ENCODE measurements at regions not wholly inside any gene's neighbourhood (a gene's known extent, or its start where the extent isn't known, plus 50 kb on each side); places are given as distances from the start of the nearest gene placed in this dataset.

DNA sequence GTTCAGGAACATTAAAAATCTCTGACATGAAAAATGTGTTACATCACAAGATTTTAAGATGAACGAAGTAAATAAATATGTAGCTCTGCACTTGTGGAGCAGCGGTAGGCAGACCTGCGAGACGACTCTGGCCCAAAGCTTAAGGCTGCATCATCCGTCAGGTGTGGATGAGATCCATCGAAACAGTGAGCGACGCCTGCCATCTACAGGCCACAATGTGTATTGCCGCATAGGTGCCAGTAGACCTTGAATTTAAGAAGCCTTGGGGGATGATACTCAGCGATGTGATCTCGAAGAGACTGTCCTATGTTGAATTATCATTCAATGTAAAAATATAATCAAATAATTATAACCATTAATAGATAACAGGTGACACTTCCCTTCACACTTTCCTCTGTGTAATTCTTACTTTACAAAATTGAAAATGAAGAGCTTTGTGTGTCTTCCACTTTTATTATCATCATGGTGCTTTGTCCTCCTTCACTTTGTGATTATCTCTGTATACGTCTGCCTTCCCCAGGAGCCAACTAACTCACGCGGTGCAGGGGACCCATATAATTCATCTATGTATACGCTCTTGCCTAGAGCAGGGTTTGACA lies 851.0 kb downstream of the RAB28 start:
- TF ChIP-seq, protein P1, sequence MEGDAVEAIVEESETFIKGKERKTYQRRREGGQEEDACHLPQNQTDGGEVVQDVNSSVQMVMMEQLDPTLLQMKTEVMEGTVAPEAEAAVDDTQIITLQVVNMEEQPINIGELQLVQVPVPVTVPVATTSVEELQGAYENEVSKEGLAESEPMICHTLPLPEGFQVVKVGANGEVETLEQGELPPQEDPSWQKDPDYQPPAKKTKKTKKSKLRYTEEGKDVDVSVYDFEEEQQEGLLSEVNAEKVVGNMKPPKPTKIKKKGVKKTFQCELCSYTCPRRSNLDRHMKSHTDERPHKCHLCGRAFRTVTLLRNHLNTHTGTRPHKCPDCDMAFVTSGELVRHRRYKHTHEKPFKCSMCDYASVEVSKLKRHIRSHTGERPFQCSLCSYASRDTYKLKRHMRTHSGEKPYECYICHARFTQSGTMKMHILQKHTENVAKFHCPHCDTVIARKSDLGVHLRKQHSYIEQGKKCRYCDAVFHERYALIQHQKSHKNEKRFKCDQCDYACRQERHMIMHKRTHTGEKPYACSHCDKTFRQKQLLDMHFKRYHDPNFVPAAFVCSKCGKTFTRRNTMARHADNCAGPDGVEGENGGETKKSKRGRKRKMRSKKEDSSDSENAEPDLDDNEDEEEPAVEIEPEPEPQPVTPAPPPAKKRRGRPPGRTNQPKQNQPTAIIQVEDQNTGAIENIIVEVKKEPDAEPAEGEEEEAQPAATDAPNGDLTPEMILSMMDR (IDR thresholded peaks at IDR 0.05): peak; percentile 59 to 79 (median 72)
- no peak for TF ChIP-seq POLR2A (IDR thresholded peaks at IDR 0.05)

Measured in tibial nerve (tissue), 3 donors.